Stimulated activated CD4-positive, alpha-beta T cell treated with anti-CD3 and anti-CD28 coated beads, Interleukin-12 subunit alpha, Interleukin-12 subunit beta, amount 100 ng/mL, for 24 hours (primary cell): ENCODE measurements at regions not wholly inside any gene's neighbourhood (a gene's known extent, or its start where the extent isn't known, plus 50 kb on each side); places are given as distances from the start of the nearest gene placed in this dataset.
"Not testable (repeated sequence)": the region's sequence is repeated elsewhere in the genome, so short reads cannot be mapped to it uniquely, and the experiment has no call there.

Source experiments
- DNase-seq, 2 experiments: peaks; one replicate each; pipeline ENCODE4 v3.0.0-alpha.2; 2020; ENCODE audit warnings: low read depth in 2 of 2

- DNase-seq: no peak
Observed at GRCh38 chrX:77143907-77144306, 303.3 kb upstream of the FGF16 start.

- no peak for DNase-seq
Observed at GRCh38 chrX:77160301-77160700, 286.9 kb upstream of the FGF16 start.

GRCh38 chrX:77162777-77163176, 284.4 kb upstream of the FGF16 start:
- DNase-seq: no peak

- no peak for DNase-seq
Observed at GRCh38 chrX:77167993-77168392, 279.2 kb upstream of the FGF16 start.

- no peak for DNase-seq
Observed at GRCh38 chrX:77174680-77175519, 272.3 kb upstream of the FGF16 start.

- no peak for DNase-seq
Observed at GRCh38 chrX:77200663-77201062, 246.5 kb upstream of the FGF16 start.

- no peak for DNase-seq
Observed at GRCh38 chrX:77223046-77223445, 224.1 kb upstream of the FGF16 start.

GRCh38 chrX:77264490-77264889, 182.7 kb upstream of the FGF16 start:
- no peak for DNase-seq

GRCh38 chrX:77275392-77275791, 171.8 kb upstream of the FGF16 start:
- DNase-seq: no peak

- DNase-seq: no peak
Observed at GRCh38 chrX:77276742-77277141, 170.4 kb upstream of the FGF16 start.

GRCh38 chrX:77277911-77278310, 169.3 kb upstream of the FGF16 start:
- no peak for DNase-seq

- not testable (repeated sequence) for DNase-seq
Observed at GRCh38 chrX:77279373-77279772, 167.8 kb upstream of the FGF16 start.

- DNase-seq: no peak
Observed at GRCh38 chrX:77293331-77293995, 153.7 kb upstream of the FGF16 start.

GRCh38 chrX:77298296-77298695, 148.9 kb upstream of the FGF16 start:
- no peak for DNase-seq

- DNase-seq: no peak
Observed at GRCh38 chrX:77298790-77299189, 148.4 kb upstream of the FGF16 start.

GRCh38 chrX:77299549-77299948, 147.6 kb upstream of the FGF16 start:
- no peak for DNase-seq

GRCh38 chrX:77342004-77342403, 105.2 kb upstream of the FGF16 start:
- DNase-seq: no peak

GRCh38 chrX:77346859-77347258, 100.3 kb upstream of the FGF16 start:
- DNase-seq: no peak

- no peak for DNase-seq
Observed at GRCh38 chrX:77347572-77347971, 99.6 kb upstream of the FGF16 start.

GRCh38 chrX:77389891-77390290, 57.3 kb upstream of the FGF16 start:
- no peak for DNase-seq

GRCh38 chrX:77390365-77390764, 56.8 kb upstream of the FGF16 start:
- DNase-seq: not testable (repeated sequence)

GRCh38 chrX:77396781-77397180, 50.4 kb upstream of the FGF16 start:
- no peak for DNase-seq
